ENCODE measurements at regions not wholly inside any gene's neighbourhood (a gene's known extent, or its start where the extent isn't known, plus 50 kb on each side); places are given as distances from the start of the nearest gene placed in this dataset.
"Not testable (repeated sequence)": the region's sequence is repeated elsewhere in the genome, so short reads cannot be mapped to it uniquely, and the experiment has no call there.

GRCh38 chr3:110886222-110886893 is 185.3 kb upstream of the NECTIN3 start:
- intact Hi-C loops (cut with DNase I, micrococcal nuclease) = no loop called here
- ATAC-seq (no peak), DNase-seq (no peak)

- intact Hi-C loops (cut with DNase I, micrococcal nuclease) = no loop called here
- ATAC-seq (no peak), DNase-seq (no peak)
Measured at GRCh38 chr3:110887176-110887575, 184.4 kb upstream of the NECTIN3 start.

- DNase-seq; intact Hi-C loops (cut with DNase I, micrococcal nuclease); ATAC-seq: not testable (repeated sequence)
Measured at GRCh38 chr3:110888625-110889375, 182.8 kb upstream of the NECTIN3 start.

GRCh38 chr3:110889376-110889699 is 182.3 kb upstream of the NECTIN3 start:
- ATAC-seq; DNase-seq; intact Hi-C loops (cut with DNase I, micrococcal nuclease): not testable (repeated sequence)

GRCh38 chr3:110894574-110894973 is 177.0 kb upstream of the NECTIN3 start:
- DNase-seq = no peak
- intact Hi-C loops (cut with DNase I, micrococcal nuclease) = no loop called here
- no peak for ATAC-seq

GRCh38 chr3:110895054-110895453 is 176.6 kb upstream of the NECTIN3 start:
- DNase-seq (no peak), ATAC-seq (no peak)
- intact Hi-C loops (cut with DNase I, micrococcal nuclease) = no loop called here

GRCh38 chr3:110897046-110897445 is 174.6 kb upstream of the NECTIN3 start:
- DNase-seq = no peak
- intact Hi-C loops (cut with DNase I, micrococcal nuclease) = no loop called here
- ATAC-seq = no peak

- ATAC-seq (peak; percentile 58), DNase-seq (no peak)
- intact Hi-C loops (cut with DNase I, micrococcal nuclease) = no loop called here
Measured at GRCh38 chr3:110900576-110900975, 171.0 kb upstream of the NECTIN3 start.

GRCh38 chr3:110901536-110901935 is 170.1 kb upstream of the NECTIN3 start:
- DNase-seq (no peak), ATAC-seq (no peak)
- intact Hi-C loops (cut with DNase I, micrococcal nuclease) = no loop called here

GRCh38 chr3:110902453-110903085 is 169.0 kb upstream of the NECTIN3 start:
- intact Hi-C loops (cut with DNase I, micrococcal nuclease) = no loop called here
- DNase-seq = no peak
- ATAC-seq = no peak

GRCh38 chr3:110903771-110904519 is 167.7 kb upstream of the NECTIN3 start:
- no peak for DNase-seq
- no peak for ATAC-seq
- intact Hi-C loops (cut with DNase I, micrococcal nuclease) = no loop called here

- DNase-seq (no peak), ATAC-seq (no peak)
- intact Hi-C loops (cut with DNase I, micrococcal nuclease) = no loop called here
Measured at GRCh38 chr3:110904520-110904890, 167.1 kb upstream of the NECTIN3 start.

- intact Hi-C loops (cut with DNase I, micrococcal nuclease) = no loop called here
- DNase-seq (no peak), ATAC-seq (no peak)
Measured at GRCh38 chr3:110905121-110905520, 166.5 kb upstream of the NECTIN3 start.

- ATAC-seq = no peak
- DNase-seq = no peak
- intact Hi-C loops (cut with DNase I, micrococcal nuclease) = no loop called here
Measured at GRCh38 chr3:110909839-110910238, 161.8 kb upstream of the NECTIN3 start.

GRCh38 chr3:110910346-110910955 is 161.2 kb upstream of the NECTIN3 start:
- no peak for DNase-seq
- intact Hi-C loops (cut with DNase I, micrococcal nuclease) = no loop called here
- no peak for ATAC-seq

- no peak for ATAC-seq
- intact Hi-C loops (cut with DNase I, micrococcal nuclease) = no loop called here
Measured at GRCh38 chr3:110918963-110919362, 152.7 kb upstream of the NECTIN3 start.

GRCh38 chr3:110925798-110926197 is 145.8 kb upstream of the NECTIN3 start:
- ATAC-seq (no peak), DNase-seq (no peak)
- intact Hi-C loops (cut with DNase I, micrococcal nuclease) = no loop called here

More at GRCh38 chr3:110918963-110919362, 152.7 kb upstream of the NECTIN3 start:
- no peak for DNase-seq

GRCh38 chr3:110928016-110928662 is 143.5 kb upstream of the NECTIN3 start:
- DNase-seq (no peak), ATAC-seq (peak; percentile 98)
- intact Hi-C loops (cut with DNase I, micrococcal nuclease) = no loop called here

GRCh38 chr3:110929816-110930215 is 141.8 kb upstream of the NECTIN3 start:
- ATAC-seq (no peak), DNase-seq (no peak)
- intact Hi-C loops (cut with DNase I, micrococcal nuclease) = no loop called here
